ENCODE measurements at regions not wholly inside any gene's neighbourhood (a gene's known extent, or its start where the extent isn't known, plus 50 kb on each side); places are given as distances from the start of the nearest gene placed in this dataset.
"Not testable (repeated sequence)": the region's sequence is repeated elsewhere in the genome, so short reads cannot be mapped to it uniquely, and the experiment has no call there.

GRCh38 chr17:64800987-64801386 is 118.3 kb downstream of the LRRC37A3 start:
- H3K4me3 ChIP-seq (ENCODE audit: low read depth, low read length); POLR2A ChIA-PET; DNase-seq (ENCODE audit: low read depth, low spot score); CTCF ChIA-PET: not testable (repeated sequence)

DNA sequence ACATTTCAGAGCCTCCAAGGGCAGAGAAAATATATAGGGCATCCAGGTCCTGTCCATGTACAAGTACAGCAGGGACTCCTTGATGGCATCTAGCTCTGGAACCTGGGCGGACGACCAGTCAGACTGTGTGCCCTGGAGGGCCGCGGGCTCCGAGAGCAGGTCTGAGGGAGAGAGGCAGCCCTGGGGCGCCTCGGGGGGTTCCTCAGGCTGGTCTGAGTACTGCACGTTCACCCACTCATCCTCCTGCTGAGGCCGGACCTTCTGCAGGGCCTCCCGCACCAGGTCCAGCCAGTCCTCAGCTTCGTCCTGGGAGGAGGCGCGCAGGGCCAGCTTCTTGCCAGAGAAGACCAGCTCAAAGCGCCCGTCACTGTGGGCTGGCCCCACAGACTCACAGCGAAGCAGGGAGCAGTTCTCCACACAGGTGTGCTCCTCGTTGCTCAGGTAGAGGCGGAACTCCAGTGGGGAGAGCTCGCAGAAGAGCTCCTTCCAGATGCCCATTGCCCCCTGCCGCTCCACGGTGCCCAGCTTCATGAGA is 118.8 kb downstream of the LRRC37A3 start:
- POLR2A ChIA-PET; DNase-seq (ENCODE audit: low read depth, low spot score); CTCF ChIA-PET; H3K4me3 ChIP-seq (ENCODE audit: low read depth, low read length): not testable (repeated sequence)

DNA sequence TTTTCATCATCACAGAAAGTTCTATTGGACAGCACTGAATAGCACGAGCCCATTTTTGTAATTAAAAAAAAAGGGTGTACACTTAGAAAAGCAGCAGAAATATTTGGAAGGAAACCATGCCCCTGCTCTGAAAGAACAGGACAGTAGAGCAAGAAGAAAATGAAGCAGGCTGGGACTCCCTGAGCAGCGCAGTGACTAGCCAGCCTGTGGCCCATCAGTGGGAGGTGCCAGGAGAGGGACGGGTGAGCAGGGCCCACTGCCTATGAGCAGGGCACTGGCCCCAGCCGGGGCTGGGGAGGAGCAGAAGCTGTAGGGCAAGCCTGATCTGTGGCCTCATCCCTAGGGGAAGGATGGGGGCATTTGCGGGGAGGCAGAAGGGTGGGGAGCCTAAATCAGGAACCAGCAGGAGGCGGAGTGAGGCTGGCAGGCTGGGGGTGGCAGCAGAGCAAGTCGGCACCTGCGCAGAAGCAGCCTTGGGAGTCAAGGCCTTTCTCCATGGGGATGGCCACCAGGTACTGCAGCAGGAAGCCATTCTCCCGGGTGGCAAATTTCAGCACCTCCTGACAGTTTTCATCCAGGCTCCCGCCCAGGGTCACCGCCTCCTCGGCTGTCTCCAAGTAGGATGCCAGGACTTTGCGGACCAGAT is 119.6 kb downstream of the LRRC37A3 start:
- H3K4me3 ChIP-seq (ENCODE audit: low read depth, low read length); CTCF ChIA-PET; POLR2A ChIA-PET; DNase-seq (ENCODE audit: low read depth, low spot score): not testable (repeated sequence)

DNA sequence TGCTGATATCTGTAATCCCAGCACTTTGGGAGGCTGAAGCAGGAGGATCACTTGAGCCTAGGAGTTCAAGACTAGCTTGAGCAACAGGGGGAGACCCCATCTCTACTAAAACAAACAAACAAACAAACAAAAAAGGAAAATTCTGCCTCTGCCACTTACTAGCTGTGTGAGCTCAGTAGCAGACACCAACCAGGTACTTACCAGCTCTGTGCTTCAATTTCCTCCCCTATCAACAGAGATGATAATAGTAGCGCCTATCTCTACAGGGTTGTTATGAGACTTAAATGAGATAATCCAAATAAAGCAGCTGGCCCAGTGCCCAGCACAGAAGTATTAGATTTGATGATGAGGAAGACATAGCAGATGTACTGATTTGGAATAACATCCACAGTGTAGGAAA is 120.3 kb downstream of the LRRC37A3 start:
- POLR2A ChIA-PET; CTCF ChIA-PET; H3K4me3 ChIP-seq (ENCODE audit: low read depth, low read length); DNase-seq (ENCODE audit: low read depth, low spot score): not testable (repeated sequence)

DNA sequence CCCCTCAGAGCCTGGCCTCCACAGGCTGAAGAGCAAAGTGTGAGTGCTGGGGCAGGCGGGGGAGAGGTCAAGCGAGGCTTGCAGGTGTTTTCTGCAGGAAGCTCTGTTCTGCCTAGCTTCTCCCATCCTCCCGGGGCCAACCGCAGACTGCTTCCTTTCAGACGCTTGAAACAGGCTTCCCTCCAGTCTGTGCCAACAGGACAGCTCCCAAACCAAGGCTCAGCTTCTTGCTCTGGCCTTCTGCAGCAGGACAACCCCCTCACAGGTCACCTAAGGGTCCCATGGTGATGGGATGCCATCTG is 120.8 kb downstream of the LRRC37A3 start:
- POLR2A ChIA-PET; DNase-seq (ENCODE audit: low read depth, low spot score); H3K4me3 ChIP-seq (ENCODE audit: low read depth, low read length); CTCF ChIA-PET: not testable (repeated sequence)

GRCh38 chr17:64797746-64798488 is 121.4 kb downstream of the LRRC37A3 start:
- not testable (repeated sequence) for H3K4me3 ChIP-seq (ENCODE audit: low read depth, low read length)

DNA sequence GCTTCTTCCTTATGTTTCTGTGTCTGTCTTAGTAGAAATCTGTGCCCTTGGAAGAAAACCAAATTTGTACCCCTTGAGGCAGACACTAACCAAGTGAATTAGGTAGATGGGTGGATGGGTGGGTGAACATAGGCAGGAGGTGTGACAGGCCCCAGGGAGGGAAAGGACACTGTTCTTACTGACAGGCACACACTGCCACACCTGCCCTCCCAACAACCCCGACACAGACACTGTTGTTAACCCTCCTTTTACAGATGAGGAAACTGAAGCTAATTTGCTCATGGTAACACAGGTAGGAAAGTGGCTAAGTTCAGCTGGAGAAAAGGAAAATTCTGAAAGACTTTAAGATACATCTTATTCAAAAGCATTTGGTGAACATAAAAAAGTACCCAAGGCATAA is 123.9 kb downstream of the LRRC37A3 start:
- H3K4me3 ChIP-seq (ENCODE audit: low read depth, low read length); CTCF ChIA-PET; DNase-seq (ENCODE audit: low read depth, low spot score); POLR2A ChIA-PET: not testable (repeated sequence)

More at GRCh38 chr17:64797746-64798488, 121.4 kb downstream of the LRRC37A3 start:
- CTCF ChIA-PET; POLR2A ChIA-PET; DNase-seq (ENCODE audit: low read depth, low spot score): not testable (repeated sequence)

DNA sequence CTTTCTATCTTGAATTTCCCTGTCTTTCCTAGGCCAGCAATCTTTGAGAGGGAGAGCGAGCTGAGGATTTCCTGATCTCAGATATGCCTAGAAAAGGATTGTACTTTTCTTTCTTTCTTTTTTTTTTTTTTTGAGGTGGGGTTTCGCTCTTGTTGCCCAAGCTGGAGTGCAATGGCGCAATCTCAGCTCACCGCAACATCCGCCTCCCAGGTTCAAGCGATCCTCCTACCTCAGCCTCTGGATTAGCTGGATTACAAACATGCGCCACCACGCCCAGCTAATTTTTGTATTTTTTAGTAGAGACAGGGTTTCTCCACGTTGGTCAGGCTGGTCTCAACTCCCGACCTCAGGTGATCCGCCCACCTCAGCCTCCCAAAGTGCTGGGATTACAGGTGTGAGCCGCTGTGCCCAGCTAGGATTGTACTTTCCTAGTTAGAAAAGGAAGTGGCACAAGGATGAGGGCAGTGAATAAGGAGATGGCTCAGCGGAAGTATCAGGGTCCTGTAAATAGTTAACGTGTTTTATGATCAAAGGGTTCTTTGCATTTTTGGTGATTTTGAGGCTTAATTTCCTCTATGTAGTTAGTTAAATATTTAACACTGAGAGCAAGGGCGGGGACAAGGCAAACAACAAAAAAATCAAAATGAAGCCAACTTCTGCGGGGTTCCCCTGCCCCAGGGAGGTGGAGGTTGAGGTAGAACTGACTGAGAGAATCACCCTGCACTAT is 124.6 kb downstream of the LRRC37A3 start:
- CTCF ChIA-PET; H3K4me3 ChIP-seq (ENCODE audit: low read depth, low read length); POLR2A ChIA-PET; DNase-seq (ENCODE audit: low read depth, low spot score): not testable (repeated sequence)

DNA sequence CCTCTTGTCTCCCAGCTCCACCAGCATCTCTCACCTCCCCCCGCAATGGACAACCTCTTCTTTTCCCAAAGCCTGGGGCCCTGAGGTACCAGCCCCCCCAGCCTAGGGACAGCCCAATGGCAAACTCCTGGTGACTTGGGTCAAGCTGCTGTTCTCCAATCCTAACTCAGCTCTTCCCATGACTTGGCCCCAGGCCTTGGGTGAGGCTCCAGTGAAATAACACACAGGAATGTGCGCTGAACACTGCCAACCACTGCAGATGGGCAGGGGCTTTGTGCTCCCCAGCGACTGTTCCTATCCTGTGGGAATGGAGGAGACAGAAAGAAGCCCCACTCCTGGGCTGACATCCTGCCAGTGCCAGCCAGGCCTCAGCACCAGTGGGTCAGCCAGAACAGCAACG is 125.2 kb downstream of the LRRC37A3 start:
- POLR2A ChIA-PET; DNase-seq (ENCODE audit: low read depth, low spot score); CTCF ChIA-PET; H3K4me3 ChIP-seq (ENCODE audit: low read depth, low read length): not testable (repeated sequence)

DNA sequence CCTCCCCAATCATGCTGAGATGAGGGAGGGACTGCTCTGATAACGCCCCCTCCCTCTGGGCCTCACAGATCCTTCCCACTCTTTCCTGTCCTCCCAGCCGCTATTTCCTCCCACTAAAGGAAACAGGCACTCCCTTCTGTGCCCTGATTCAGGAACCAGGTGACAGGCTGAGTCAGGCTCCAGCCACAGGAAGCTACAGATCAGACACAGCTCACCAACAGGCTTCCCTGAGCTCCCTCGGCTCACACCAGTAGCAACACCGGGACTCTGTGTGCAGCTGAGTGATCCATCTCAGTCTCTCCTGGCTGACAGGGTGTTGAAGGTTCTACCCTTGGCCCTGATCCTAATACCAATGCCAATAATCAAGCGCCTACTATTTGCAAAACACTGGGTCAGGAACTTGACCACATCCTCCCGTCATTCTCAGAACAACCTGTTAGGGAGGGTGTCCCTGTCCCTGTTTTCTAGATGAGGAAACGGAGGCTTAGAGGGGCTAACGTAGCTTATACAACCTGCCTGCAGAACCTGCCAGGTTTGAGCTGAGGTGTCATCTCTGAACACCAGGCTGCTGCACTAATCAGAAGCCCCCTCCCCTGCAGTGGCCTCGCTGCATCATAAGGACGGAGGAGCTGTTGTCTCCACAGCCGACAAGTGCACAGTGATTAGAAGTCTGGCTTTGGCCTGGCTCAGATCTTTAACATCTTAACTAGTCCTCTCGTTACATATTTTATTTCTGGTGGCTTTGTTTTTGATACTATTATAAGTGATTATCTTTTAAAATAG is 126.3 kb downstream of the LRRC37A3 start:
- DNase-seq (ENCODE audit: low read depth, low spot score); CTCF ChIA-PET; POLR2A ChIA-PET; H3K4me3 ChIP-seq (ENCODE audit: low read depth, low read length): not testable (repeated sequence)

GRCh38 chr17:64792276-64792675 is 127.0 kb downstream of the LRRC37A3 start:
- CTCF ChIA-PET; POLR2A ChIA-PET; H3K4me3 ChIP-seq (ENCODE audit: low read depth, low read length); DNase-seq (ENCODE audit: low read depth, low spot score): not testable (repeated sequence)

GRCh38 chr17:64791691-64792090 is 127.6 kb downstream of the LRRC37A3 start:
- DNase-seq (ENCODE audit: low read depth, low spot score); CTCF ChIA-PET; POLR2A ChIA-PET; H3K4me3 ChIP-seq (ENCODE audit: low read depth, low read length): not testable (repeated sequence)

- POLR2A ChIA-PET: not testable (repeated sequence)
Measured at GRCh38 chr17:64791226-64791625, 128.1 kb downstream of the LRRC37A3 start.

GRCh38 chr17:64790690-64791089 is 128.6 kb upstream of the SMURF2 start:
- DNase-seq (ENCODE audit: low read depth, low spot score); POLR2A ChIA-PET; H3K4me3 ChIP-seq (ENCODE audit: low read depth, low read length); CTCF ChIA-PET: not testable (repeated sequence)

More at GRCh38 chr17:64791226-64791625, 128.1 kb downstream of the LRRC37A3 start:
- CTCF ChIA-PET; DNase-seq (ENCODE audit: low read depth, low spot score); H3K4me3 ChIP-seq (ENCODE audit: low read depth, low read length): not testable (repeated sequence)

DNA sequence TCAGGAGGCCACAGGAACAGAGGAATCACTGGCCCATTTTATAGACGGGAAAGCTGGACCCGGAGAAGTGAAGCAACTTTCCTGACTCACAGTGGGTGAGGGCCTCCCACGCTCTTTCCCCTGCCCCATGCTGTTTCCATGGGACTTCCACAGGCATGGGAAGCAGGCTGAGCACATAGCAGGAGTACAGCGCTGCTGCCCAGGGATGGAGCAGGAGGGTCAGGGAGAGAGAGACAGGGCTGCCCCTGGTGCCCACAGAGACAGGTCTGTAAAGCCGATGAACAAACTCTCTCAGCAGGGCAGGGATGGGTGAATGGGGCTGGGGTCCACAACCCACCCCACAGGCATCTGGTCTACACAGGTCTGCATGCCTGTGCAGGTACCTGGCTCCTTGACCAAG is 128.1 kb upstream of the SMURF2 start:
- DNase-seq (ENCODE audit: low read depth, low spot score); POLR2A ChIA-PET; H3K4me3 ChIP-seq (ENCODE audit: low read depth, low read length); CTCF ChIA-PET: not testable (repeated sequence)

GRCh38 chr17:64789061-64789445 is 126.9 kb upstream of the SMURF2 start:
- ChIA-PET CTCF (interaction anchor here (1.2 kb wide), 1 partner anchor 12 kb away, joined by 3 read pairs; no protein-coding TSS in a partner anchor), POLR2A (interaction anchor here (0.6 kb wide), 1 partner anchor 284 kb away, joined by 3 read pairs; no protein-coding TSS in a partner anchor)
- not testable (repeated sequence) for H3K4me3 ChIP-seq (ENCODE audit: low read depth, low read length); DNase-seq (ENCODE audit: low read depth, low spot score)
